ENCODE measurements at regions not wholly inside any gene's neighbourhood (a gene's known extent, or its start where the extent isn't known, plus 50 kb on each side); places are given as distances from the start of the nearest gene placed in this dataset.

DNA sequence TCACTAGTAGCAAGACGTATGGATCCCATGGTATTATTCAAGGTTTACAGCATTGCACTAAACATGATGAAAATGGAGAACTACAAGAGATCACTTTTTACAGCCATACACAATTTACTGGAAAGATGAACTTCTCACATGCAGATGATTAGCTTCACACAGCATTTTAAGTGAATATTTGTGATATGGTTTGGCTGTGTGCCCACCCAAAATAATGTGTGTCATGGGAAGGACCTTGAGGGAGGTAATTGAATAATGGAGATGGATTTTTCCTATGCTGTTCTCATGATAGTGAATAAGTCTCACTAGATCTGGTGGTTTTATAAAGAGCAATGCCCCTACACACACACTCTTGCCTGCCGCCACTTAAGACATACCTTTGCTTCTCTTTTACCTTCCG is 662.0 kb upstream of the CCDC54 start:
- no peak for ATAC-seq (ENCODE audit: low read depth)
- H3K4me3 Mint-ChIP-seq, result no peak overlapping the region
- no peak for DNase-seq
- CTCF ChIA-PET, result no interaction called here
- H3K36me3 Mint-ChIP-seq (ENCODE audit: low read depth), result no peaks in the 10 kb centered on the region
- TF ChIP-seq CTCF (IDR thresholded peaks at IDR 0.05), result no peak
- no peaks in the 10 kb centered on the region for H3K27me3 Mint-ChIP-seq
- no peaks in the 10 kb centered on the region for H3K9me3 Mint-ChIP-seq
- intact Hi-C loops (cut with micrococcal nuclease), result no loop called here
- POLR2A ChIA-PET, result no interaction called here
- no peaks in the 10 kb centered on the region for H3K4me1 Mint-ChIP-seq
- H3K27ac Mint-ChIP-seq, result no peak overlapping the region

DNA sequence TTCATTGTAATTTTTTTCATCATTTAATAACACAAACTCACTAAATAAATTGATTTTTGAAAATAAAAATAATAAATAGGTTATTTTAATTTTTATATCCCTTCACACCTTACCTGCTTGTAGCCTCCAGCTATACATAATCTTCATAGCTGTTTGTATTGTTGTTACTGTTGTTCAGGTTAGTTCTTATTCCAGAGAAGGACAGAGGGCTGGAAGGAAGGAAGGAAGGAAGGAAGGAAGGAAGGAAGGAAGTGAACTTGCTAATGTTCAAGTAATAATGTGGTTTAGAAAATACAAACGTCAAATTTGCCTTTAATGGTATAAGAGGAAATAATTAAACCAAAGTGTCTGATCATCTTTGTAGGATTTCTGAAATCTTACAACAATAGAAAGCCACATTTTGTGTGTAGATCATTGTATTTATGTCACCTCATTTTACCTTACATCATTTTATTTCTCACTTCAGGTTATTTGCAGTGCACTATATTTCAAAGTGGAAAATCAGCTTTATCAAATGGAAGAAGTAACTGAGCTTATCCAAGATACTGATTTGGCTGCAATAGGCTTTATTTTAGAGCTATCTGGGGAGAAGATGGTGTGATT is 660.0 kb upstream of the CCDC54 start:
- no peaks in the 10 kb centered on the region for H3K9me3 Mint-ChIP-seq

GRCh38 chr3:106719077-106719476 is 658.2 kb upstream of the CCDC54 start:
- H3K27ac Mint-ChIP-seq, result no peak overlapping the region
- intact Hi-C loops (cut with micrococcal nuclease), result no loop called here
- ChIA-PET CTCF (no interaction called here), POLR2A (no interaction called here)
- no peaks in the 10 kb centered on the region for H3K4me1 Mint-ChIP-seq
- no peaks in the 10 kb centered on the region for H3K9me3 Mint-ChIP-seq
- no peaks in the 10 kb centered on the region for H3K36me3 Mint-ChIP-seq (ENCODE audit: low read depth)
- no peak for TF ChIP-seq CTCF (IDR thresholded peaks at IDR 0.05)
- DNase-seq (no peak), ATAC-seq (ENCODE audit: low read depth) (no peak)
- no peak overlapping the region for H3K4me3 Mint-ChIP-seq
- H3K27me3 Mint-ChIP-seq, result no peaks in the 10 kb centered on the region

More for the DNA sequence above, 660.0 kb upstream of the CCDC54 start:
- CTCF ChIA-PET, result no interaction called here
- Mint-ChIP-seq H3K27me3 (no peaks in the 10 kb centered on the region), H3K36me3 (ENCODE audit: low read depth) (no peaks in the 10 kb centered on the region), H3K4me1 (no peaks in the 10 kb centered on the region), H3K4me3 (no peak overlapping the region), H3K27ac (no peak overlapping the region)
- no peak for TF ChIP-seq CTCF (IDR thresholded peaks at IDR 0.05)
- intact Hi-C loops (cut with micrococcal nuclease), result no loop called here
- POLR2A ChIA-PET, result no interaction called here
- ATAC-seq (ENCODE audit: low read depth), result no peak
- DNase-seq, result no peak

DNA sequence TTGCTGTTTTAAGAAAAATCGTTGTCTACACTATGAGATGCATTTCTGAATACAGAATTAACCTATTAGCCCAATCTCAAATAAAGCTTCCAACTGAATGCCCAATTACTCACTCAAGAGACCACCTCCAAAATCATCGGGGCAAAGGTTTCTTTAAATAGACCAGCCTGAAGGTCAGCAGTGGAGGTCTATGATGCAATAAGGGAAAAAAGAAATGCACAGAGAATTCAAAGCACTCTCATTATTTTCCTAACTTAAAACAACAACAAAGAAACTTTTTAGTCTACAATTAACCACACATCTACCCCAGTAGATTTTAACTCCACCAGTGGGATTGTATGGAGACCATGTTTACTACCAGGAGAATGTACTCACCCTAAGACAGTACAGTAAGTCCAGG is 657.7 kb upstream of the CCDC54 start:
- intact Hi-C loops (cut with micrococcal nuclease), result no loop called here
- Mint-ChIP-seq H3K27me3 (no peaks in the 10 kb centered on the region), H3K4me3 (no peak overlapping the region), H3K4me1 (no peaks in the 10 kb centered on the region), H3K9me3 (no peaks in the 10 kb centered on the region), H3K36me3 (ENCODE audit: low read depth) (no peaks in the 10 kb centered on the region), H3K27ac (no peak overlapping the region)
- ChIA-PET CTCF (no interaction called here), POLR2A (no interaction called here)
- no peak for ATAC-seq (ENCODE audit: low read depth)
- no peak for DNase-seq
- TF ChIP-seq CTCF (IDR thresholded peaks at IDR 0.05), result no peak

DNA sequence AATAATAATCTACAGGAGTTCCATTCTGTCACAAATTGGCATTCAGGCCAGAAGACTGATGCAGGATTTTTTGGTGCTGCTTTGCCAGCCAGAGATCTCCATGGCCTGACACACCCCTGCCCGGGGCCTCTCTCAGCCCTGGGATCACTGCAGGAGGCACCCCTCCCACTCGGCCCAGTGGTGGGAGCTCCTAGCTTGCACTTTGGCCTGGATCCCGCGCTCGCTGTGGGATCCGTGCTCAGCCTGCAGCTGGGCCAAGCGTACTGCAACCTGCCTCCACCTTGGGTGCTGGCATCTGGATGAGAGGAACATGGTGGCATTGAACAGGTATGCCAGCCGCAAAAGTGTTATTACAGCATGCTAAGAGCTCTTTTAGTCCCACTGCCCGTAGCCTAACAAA is 656.7 kb upstream of the CCDC54 start:
- Mint-ChIP-seq H3K9me3 (no peaks in the 10 kb centered on the region), H3K4me3 (no peak overlapping the region), H3K27ac (no peak overlapping the region), H3K36me3 (ENCODE audit: low read depth) (no peaks in the 10 kb centered on the region), H3K4me1 (no peaks in the 10 kb centered on the region), H3K27me3 (no peaks in the 10 kb centered on the region)
- intact Hi-C loops (cut with micrococcal nuclease), result no loop called here
- ChIA-PET CTCF (no interaction called here), POLR2A (no interaction called here)
- DNase-seq (no peak), ATAC-seq (ENCODE audit: low read depth) (no peak)
- no peak for TF ChIP-seq CTCF (IDR thresholded peaks at IDR 0.05)

All from activated B cell treated with CpG ODN at 0.5 μM for 24 hours (primary cell).